ENCODE measurements at regions not wholly inside any gene's neighbourhood (a gene's known extent, or its start where the extent isn't known, plus 50 kb on each side); places are given as distances from the start of the nearest gene placed in this dataset.

DNA sequence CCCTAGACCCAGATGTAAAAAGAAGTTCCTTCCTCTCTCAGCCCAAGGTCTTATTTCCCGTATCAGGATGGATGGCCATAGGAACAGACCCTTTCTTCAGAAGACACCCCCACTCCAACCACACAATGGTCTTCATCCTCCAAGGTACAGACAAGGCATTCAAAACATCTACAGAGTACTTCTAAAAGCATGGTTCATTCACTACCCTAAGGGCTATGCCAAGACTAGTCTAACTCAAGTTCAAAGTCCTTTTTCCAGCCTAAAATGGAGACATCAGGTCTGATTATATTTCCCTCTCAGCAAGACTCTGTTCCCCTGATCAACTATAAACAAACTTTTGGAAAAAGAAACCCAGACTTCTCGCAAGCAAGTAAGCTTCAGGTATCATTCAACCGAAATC lies 388.9 kb downstream of the NPIPA8 start:
- H3K9me3 ChIP-seq (ENCODE audit: low read depth, low read length): no peaks in the 10 kb centered on the region
- no peak for DNase-seq (ENCODE audit: low read depth, low spot score)
- H3K9ac ChIP-seq (ENCODE audit: insufficient read length): no peak overlapping the region
- TF ChIP-seq POLR2AphosphoS5 (IDR thresholded peaks at IDR 0.05; ENCODE audit: borderline replicate concordance, low read depth, low read length) (no peak), FOXP2 (optimal IDR thresholded peaks at IDR 0.05; ENCODE audit: control extremely low read depth, extremely low read length, insufficient read depth) (no peak), EZH2 (IDR thresholded peaks at IDR 0.05) (no peak)
- no peak overlapping the region for H3K4me3 ChIP-seq
- no peaks in the 10 kb centered on the region for H3K36me3 ChIP-seq (ENCODE audit: insufficient read depth, low read length)
- no peak overlapping the region for H3K27ac ChIP-seq

DNA sequence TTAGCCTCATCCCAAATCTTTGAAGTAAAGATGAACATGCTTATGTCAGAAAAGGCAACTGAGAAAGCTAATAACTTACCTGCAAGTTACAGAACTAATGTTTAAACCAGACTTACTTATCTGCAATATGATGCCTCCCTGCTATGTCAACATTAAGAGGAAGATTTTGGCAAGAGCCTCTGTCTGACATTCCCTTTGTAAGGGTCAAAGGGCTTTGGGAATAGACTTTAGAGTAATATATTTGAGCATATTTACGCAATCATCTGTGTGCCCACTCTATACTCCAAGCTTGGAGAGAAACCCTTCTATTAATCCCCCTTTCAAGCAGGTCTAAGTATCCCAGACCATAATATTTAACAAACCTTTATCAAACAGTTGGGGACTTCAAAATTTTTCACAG lies 389.4 kb downstream of the NPIPA8 start:
- no peak overlapping the region for H3K9ac ChIP-seq (ENCODE audit: insufficient read length)
- TF ChIP-seq FOXP2 (optimal IDR thresholded peaks at IDR 0.05; ENCODE audit: control extremely low read depth, extremely low read length, insufficient read depth): no peak
- TF ChIP-seq EZH2 (IDR thresholded peaks at IDR 0.05): no peak
- TF ChIP-seq POLR2AphosphoS5 (IDR thresholded peaks at IDR 0.05; ENCODE audit: borderline replicate concordance, low read depth, low read length): no peak
- H3K4me3 ChIP-seq: no peak overlapping the region
- no peaks in the 10 kb centered on the region for H3K9me3 ChIP-seq (ENCODE audit: low read depth, low read length)
- H3K27ac ChIP-seq: no peak overlapping the region
- no peaks in the 10 kb centered on the region for H3K36me3 ChIP-seq (ENCODE audit: insufficient read depth, low read length)
- no peak for DNase-seq (ENCODE audit: low read depth, low spot score)

GRCh38 chr16:17945080-17945601 lies 391.4 kb downstream of the NPIPA8 start:
- DNase-seq (ENCODE audit: low read depth, low spot score): no peak
- Histone ChIP-seq H3K4me3 (no peak overlapping the region), H3K36me3 (ENCODE audit: insufficient read depth, low read length) (no peaks in the 10 kb centered on the region), H3K27ac (no peak overlapping the region), H3K9me3 (ENCODE audit: low read depth, low read length) (no peaks in the 10 kb centered on the region), H3K9ac (ENCODE audit: insufficient read length) (no peak overlapping the region)
- TF ChIP-seq POLR2AphosphoS5 (IDR thresholded peaks at IDR 0.05; ENCODE audit: borderline replicate concordance, low read depth, low read length) (no peak), EZH2 (IDR thresholded peaks at IDR 0.05) (no peak), FOXP2 (optimal IDR thresholded peaks at IDR 0.05; ENCODE audit: control extremely low read depth, extremely low read length, insufficient read depth) (no peak)

GRCh38 chr16:17944345-17944744 lies 392.2 kb downstream of the NPIPA8 start:
- Histone ChIP-seq H3K9ac (ENCODE audit: insufficient read length) (no peak overlapping the region), H3K4me3 (no peak overlapping the region), H3K9me3 (ENCODE audit: low read depth, low read length) (no peaks in the 10 kb centered on the region), H3K36me3 (ENCODE audit: insufficient read depth, low read length) (no peaks in the 10 kb centered on the region), H3K27ac (no peak overlapping the region)
- no peak for DNase-seq (ENCODE audit: low read depth, low spot score)
- no peak for TF ChIP-seq POLR2AphosphoS5 (IDR thresholded peaks at IDR 0.05; ENCODE audit: borderline replicate concordance, low read depth, low read length)
- TF ChIP-seq FOXP2 (optimal IDR thresholded peaks at IDR 0.05; ENCODE audit: control extremely low read depth, extremely low read length, insufficient read depth): no peak
- no peak for TF ChIP-seq EZH2 (IDR thresholded peaks at IDR 0.05)

- Histone ChIP-seq H3K36me3 (ENCODE audit: insufficient read depth, low read length) (no peaks in the 10 kb centered on the region), H3K9ac (ENCODE audit: insufficient read length) (no peak overlapping the region), H3K4me3 (no peak overlapping the region), H3K27ac (no peak overlapping the region), H3K9me3 (ENCODE audit: low read depth, low read length) (no peaks in the 10 kb centered on the region)
- no peak for TF ChIP-seq EZH2 (IDR thresholded peaks at IDR 0.05)
- TF ChIP-seq POLR2AphosphoS5 (IDR thresholded peaks at IDR 0.05; ENCODE audit: borderline replicate concordance, low read depth, low read length): no peak
- no peak for TF ChIP-seq FOXP2 (optimal IDR thresholded peaks at IDR 0.05; ENCODE audit: control extremely low read depth, extremely low read length, insufficient read depth)
- DNase-seq (ENCODE audit: low read depth, low spot score): no peak
Measured at GRCh38 chr16:17942067-17942466, 394.5 kb downstream of the NPIPA8 start.

DNA sequence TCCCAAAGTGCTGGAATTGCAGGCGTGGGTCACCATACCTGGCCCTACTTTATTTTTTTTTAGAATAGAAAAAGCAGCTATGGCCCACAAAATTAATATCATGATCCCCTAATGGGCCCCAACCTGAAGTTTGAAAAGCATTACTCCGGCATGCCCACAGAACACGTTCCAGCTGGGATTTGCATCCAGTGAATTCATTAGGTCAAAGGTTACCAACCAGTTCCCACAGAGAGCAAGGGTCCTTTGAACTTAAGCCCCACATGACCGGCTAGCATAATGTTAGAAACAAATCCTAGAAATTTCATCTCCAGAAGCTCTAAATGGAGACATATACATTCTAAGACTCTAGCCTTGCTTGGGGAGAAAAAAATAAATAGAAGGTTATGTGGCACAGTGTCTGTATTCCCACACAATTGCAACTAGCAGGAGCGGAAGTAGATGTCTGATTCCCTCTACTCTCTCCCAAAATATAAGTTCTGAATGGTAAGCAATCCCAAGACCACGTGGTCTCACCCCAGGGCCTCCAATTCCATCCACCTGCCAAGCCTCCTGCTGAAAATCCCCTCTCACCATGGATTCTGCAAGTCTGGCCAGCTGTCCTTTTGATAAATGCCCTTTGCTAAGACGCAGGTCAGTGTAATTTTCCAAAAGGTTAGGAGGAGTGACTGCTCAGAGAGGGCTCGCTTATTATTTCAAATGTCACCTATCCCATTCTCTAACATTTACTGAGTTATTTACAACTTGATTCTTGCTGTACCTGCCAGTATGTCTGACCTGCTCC lies 395.8 kb downstream of the NPIPA8 start:
- no peak for TF ChIP-seq FOXP2 (optimal IDR thresholded peaks at IDR 0.05; ENCODE audit: control extremely low read depth, extremely low read length, insufficient read depth)
- TF ChIP-seq EZH2 (IDR thresholded peaks at IDR 0.05): no peak
- TF ChIP-seq POLR2AphosphoS5 (IDR thresholded peaks at IDR 0.05; ENCODE audit: borderline replicate concordance, low read depth, low read length): no peak
- H3K9ac ChIP-seq (ENCODE audit: insufficient read length): no peak overlapping the region
- no peak for DNase-seq (ENCODE audit: low read depth, low spot score)
- H3K27ac ChIP-seq: no peak overlapping the region
- H3K4me3 ChIP-seq: no peak overlapping the region
- H3K36me3 ChIP-seq (ENCODE audit: insufficient read depth, low read length): no peaks in the 10 kb centered on the region
- no peaks in the 10 kb centered on the region for H3K9me3 ChIP-seq (ENCODE audit: low read depth, low read length)

GRCh38 chr16:17939723-17940122 lies 396.8 kb downstream of the NPIPA8 start:
- no peaks in the 10 kb centered on the region for H3K9me3 ChIP-seq (ENCODE audit: low read depth, low read length)
- no peak for DNase-seq (ENCODE audit: low read depth, low spot score)
- no peaks in the 10 kb centered on the region for H3K36me3 ChIP-seq (ENCODE audit: insufficient read depth, low read length)
- TF ChIP-seq FOXP2 (optimal IDR thresholded peaks at IDR 0.05; ENCODE audit: control extremely low read depth, extremely low read length, insufficient read depth): no peak
- TF ChIP-seq POLR2AphosphoS5 (IDR thresholded peaks at IDR 0.05; ENCODE audit: borderline replicate concordance, low read depth, low read length): no peak
- TF ChIP-seq EZH2 (IDR thresholded peaks at IDR 0.05): no peak
- H3K9ac ChIP-seq (ENCODE audit: insufficient read length): no peak overlapping the region
- no peak overlapping the region for H3K4me3 ChIP-seq
- H3K27ac ChIP-seq: no peak overlapping the region

- TF ChIP-seq FOXP2 (optimal IDR thresholded peaks at IDR 0.05; ENCODE audit: control extremely low read depth, extremely low read length, insufficient read depth) (no peak), POLR2AphosphoS5 (IDR thresholded peaks at IDR 0.05; ENCODE audit: borderline replicate concordance, low read depth, low read length) (no peak), EZH2 (IDR thresholded peaks at IDR 0.05) (no peak)
- Histone ChIP-seq H3K27ac (no peak overlapping the region), H3K4me3 (no peak overlapping the region), H3K36me3 (ENCODE audit: insufficient read depth, low read length) (no peaks in the 10 kb centered on the region), H3K9ac (ENCODE audit: insufficient read length) (no peak overlapping the region), H3K9me3 (ENCODE audit: low read depth, low read length) (no peaks in the 10 kb centered on the region)
- DNase-seq (ENCODE audit: low read depth, low spot score): no peak
Measured at GRCh38 chr16:17939122-17939536, 397.4 kb downstream of the NPIPA8 start.

All from SK-N-MC (cell line).